ENCODE measurements at regions not wholly inside any gene's neighbourhood (a gene's known extent, or its start where the extent isn't known, plus 50 kb on each side); places are given as distances from the start of the nearest gene placed in this dataset.

- DNase-seq: no peak
Measured at GRCh38 chr15:96687388-96688107, 357.0 kb downstream of the NR2F2 start.

GRCh38 chr15:96690733-96691132, 360.2 kb downstream of the NR2F2 start:
- no peak for DNase-seq

- no peak for DNase-seq
Measured at GRCh38 chr15:96692826-96693225, 362.3 kb downstream of the NR2F2 start.

GRCh38 chr15:96693515-96693914, 363.0 kb downstream of the NR2F2 start:
- DNase-seq: no peak

GRCh38 chr15:96693990-96694517, 363.6 kb downstream of the NR2F2 start:
- DNase-seq: no peak

- no peak for DNase-seq
Measured at GRCh38 chr15:96695426-96695825, 364.9 kb downstream of the NR2F2 start.

GRCh38 chr15:96699871-96700401, 369.4 kb downstream of the NR2F2 start:
- DNase-seq: no peak

GRCh38 chr15:96700555-96700954, 370.1 kb downstream of the NR2F2 start:
- no peak for DNase-seq

GRCh38 chr15:96701443-96701842, 370.9 kb downstream of the NR2F2 start:
- no peak for DNase-seq

- no peak for DNase-seq
Measured at GRCh38 chr15:96701877-96702276, 371.4 kb downstream of the NR2F2 start.

- no peak for DNase-seq
Measured at GRCh38 chr15:96702589-96702988, 372.1 kb downstream of the NR2F2 start.

- no peak for DNase-seq
Measured at GRCh38 chr15:96703091-96703490, 372.6 kb downstream of the NR2F2 start.

- DNase-seq: no peak
Measured at GRCh38 chr15:96703794-96704550, 373.5 kb downstream of the NR2F2 start.

- DNase-seq: no peak
Measured at GRCh38 chr15:96716075-96716474, 385.6 kb downstream of the NR2F2 start.

- no peak for DNase-seq
Measured at GRCh38 chr15:96716478-96716877, 386.0 kb downstream of the NR2F2 start.

GRCh38 chr15:96720251-96720650, 389.8 kb downstream of the NR2F2 start:
- DNase-seq: no peak

- no peak for DNase-seq
Measured at GRCh38 chr15:96720656-96721055, 390.2 kb downstream of the NR2F2 start.

GRCh38 chr15:96728591-96728990, 398.1 kb downstream of the NR2F2 start:
- DNase-seq: no peak

- DNase-seq: no peak
Measured at GRCh38 chr15:96732704-96733103, 402.2 kb downstream of the NR2F2 start.

- DNase-seq: no peak
Measured at GRCh38 chr15:96733721-96734120, 403.2 kb downstream of the NR2F2 start.

GRCh38 chr15:96735632-96736240, 405.2 kb downstream of the NR2F2 start:
- no peak for DNase-seq

GRCh38 chr15:96736384-96736783, 405.9 kb downstream of the NR2F2 start:
- DNase-seq: no peak

GRCh38 chr15:96737408-96737807, 406.9 kb downstream of the NR2F2 start:
- no peak for DNase-seq

GRCh38 chr15:96746665-96747064, 416.2 kb downstream of the NR2F2 start:
- no peak for DNase-seq
